ENCODE measurements at regions not wholly inside any gene's neighbourhood (a gene's known extent, or its start where the extent isn't known, plus 50 kb on each side); places are given as distances from the start of the nearest gene placed in this dataset.

DNA sequence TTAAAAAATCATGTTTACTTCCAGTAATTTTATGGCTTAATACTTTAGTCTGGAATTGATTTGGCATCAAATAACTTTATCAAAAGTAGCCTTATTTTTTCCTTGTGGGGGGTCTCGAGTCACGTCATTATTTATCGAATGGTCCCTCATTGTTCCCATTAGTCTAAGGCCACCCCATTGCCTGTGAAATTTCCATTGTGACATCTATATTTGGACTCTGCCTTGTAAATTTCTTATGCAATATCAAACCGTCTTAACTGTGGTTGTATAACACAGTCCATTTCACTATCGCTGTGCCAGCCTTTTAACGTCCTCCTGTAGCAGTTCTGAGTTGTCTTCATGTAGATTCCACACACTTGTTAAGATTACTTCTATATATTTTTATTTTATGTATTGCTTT, 103.9 kb upstream of the RET start:
- DNase-seq (ENCODE audit: low read depth), result no peak

GRCh38 chr10:42973411-42973810, 103.5 kb upstream of the RET start:
- DNase-seq (ENCODE audit: low read depth), result no peak

- no peak for DNase-seq (ENCODE audit: low read depth)
These were observed 102.8 kb upstream of the RET start for GRCh38 chr10:42973870-42974692.

GRCh38 chr10:42974693-42975002, 102.2 kb upstream of the RET start:
- DNase-seq (ENCODE audit: low read depth), result no peak

GRCh38 chr10:42975005-42975493, 101.8 kb upstream of the RET start:
- no peak for DNase-seq (ENCODE audit: low read depth)

DNA sequence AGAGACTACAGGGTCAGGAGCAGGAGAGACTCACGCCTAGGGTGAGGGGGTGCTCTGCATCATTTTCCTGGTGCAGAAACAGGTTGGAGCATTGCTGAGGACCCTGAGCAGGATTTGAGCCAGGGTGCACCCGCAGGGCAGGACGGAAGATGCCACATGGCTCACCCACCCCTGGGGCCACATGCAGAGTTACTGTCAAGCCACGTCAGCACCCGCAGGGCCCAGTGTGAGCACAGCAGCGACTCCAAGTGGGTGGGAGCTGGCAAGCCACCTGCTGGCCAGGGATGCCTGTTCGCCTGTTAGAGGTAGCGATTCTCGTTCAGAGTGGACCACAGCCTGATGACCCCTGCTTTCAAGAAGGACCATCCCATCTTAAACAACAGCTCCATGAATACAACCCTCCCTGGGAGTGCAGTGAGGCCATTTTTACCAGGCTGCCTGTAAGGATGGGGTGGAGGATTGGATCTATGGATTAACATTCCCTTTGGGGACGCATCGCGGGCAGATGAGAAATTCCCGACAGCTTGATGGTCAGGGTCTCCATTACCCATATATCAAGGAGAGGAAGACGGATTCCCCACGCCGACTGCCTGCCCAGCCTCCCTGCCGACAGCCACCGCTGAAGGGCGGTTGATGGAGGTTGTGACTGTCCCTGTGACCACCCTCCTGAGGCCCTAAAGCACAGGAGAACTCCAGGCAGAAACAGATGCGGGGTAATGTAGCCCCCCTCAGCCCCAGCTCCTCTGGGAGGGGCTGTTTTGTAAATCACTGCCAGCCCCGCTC, 101.1 kb upstream of the RET start:
- DNase-seq (ENCODE audit: low read depth), result peak; percentile 7

- no peak for DNase-seq (ENCODE audit: low read depth)
These were observed 100.4 kb upstream of the RET start for GRCh38 chr10:42976351-42977031.

GRCh38 chr10:42977032-42977416, 99.8 kb upstream of the RET start:
- DNase-seq (ENCODE audit: low read depth), result no peak

GRCh38 chr10:42979181-42979580, 97.7 kb upstream of the RET start:
- no peak for DNase-seq (ENCODE audit: low read depth)

DNA sequence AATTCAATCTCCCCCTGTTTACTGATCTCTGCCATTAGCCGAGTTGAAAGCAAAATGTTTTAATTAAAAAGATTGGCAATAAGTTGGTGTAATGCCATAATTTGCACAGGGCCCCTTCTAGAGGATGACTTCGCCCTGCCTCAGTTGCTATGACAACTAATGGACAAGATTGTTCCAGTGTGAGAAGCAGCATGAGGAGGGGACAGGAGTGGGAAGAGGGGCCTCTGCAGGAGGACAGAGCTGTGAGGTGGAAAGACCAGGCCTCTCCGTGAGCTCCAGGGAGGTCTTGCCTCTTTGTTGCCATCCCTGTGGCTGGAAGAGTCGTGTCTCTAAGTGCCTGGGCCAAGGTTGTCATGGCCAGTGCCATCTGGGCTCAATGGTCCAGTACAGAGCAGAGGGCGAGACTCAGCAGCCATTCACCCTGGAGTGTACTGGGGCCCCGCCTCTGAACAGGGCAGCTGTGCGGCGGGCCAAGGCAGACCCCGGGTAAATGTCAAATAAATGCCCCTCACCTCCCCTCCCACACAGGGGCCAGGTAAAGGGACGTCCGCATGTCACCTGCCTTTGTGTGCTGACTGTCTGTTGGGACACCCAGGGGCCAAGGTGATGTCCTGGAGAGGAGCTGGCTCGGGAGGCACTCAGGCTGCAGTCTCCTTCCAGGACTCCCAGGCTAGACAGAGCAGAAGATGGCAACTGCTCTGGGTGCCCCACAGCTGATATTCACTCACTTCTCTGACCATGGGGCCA, 97.0 kb upstream of the RET start:
- DNase-seq (ENCODE audit: low read depth), result no peak

DNA sequence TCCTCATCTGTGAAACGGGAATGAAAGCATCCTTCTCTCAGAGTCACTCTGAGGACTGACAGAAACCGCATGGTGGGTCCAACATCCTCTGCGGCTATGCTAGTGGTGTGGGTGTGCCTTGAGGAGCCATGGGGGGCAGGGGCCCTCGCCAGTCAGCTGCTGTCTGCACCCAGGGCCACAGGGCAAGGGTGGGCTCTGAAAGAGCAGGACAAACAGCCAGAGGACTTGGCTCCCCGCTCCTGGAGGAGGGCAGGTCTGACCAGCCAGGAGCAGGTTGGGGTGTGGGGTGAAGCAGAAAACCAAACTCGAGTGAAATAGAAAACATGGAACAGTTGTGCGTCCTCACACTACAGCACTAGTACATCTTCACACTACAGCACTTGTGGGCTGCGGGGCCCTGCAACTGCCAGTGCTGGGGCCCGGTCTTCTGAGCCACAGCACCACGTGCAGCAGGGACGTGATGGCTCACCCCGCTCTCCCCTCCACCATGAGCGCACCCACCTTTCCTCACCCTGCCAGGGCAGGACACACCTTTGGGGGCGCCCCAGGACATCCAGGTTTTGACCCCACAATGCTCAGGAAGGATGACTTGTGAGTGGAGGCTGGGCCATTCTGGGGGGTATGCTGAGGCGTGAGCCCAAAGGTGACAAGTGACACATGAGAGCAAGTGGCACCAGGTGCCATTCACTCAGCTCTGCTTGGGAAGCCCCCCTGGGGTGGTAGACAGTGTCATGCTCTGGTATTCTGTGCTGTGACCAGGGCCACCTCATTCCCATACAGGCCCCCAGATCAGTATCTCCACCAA, 96.1 kb upstream of the RET start:
- no peak for DNase-seq (ENCODE audit: low read depth)

GRCh38 chr10:42981358-42982236, 95.3 kb upstream of the RET start:
- no peak for DNase-seq (ENCODE audit: low read depth)

DNA sequence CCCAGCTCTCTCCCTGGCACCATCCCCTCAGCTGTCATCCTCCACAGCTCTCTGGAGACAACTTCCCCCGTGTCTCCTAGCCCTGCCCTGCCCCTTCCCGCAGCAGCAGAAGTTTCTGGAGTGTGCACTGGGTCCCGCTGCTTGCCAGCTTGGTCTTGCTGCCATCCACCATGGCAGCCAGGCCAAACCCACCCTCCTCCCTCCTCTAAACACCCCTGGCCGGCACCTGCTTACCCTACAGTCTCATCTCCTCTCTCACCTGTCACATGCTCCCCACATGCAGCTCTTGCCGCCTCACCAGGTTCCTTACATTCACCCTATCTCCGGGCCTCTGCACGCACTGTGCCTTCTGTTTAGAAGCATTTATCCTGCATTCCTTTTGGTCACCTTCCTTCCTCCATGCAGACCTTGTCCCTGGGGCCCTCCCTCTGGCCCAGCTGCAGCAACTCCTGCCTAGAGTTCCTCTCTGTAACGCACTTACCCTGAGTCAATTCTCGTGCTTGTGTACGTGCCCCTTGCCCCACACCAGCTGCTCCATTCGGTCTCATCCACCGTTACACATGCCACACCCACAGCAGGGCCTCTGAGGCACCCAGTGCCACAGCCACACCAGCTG, 93.9 kb upstream of the RET start:
- DNase-seq (ENCODE audit: low read depth), result no peak

- no peak for DNase-seq (ENCODE audit: low read depth)
These were observed 93.3 kb upstream of the RET start for GRCh38 chr10:42983591-42983990.

- DNase-seq (ENCODE audit: low read depth), result no peak
These were observed 92.7 kb upstream of the RET start for GRCh38 chr10:42984035-42984610.

DNA sequence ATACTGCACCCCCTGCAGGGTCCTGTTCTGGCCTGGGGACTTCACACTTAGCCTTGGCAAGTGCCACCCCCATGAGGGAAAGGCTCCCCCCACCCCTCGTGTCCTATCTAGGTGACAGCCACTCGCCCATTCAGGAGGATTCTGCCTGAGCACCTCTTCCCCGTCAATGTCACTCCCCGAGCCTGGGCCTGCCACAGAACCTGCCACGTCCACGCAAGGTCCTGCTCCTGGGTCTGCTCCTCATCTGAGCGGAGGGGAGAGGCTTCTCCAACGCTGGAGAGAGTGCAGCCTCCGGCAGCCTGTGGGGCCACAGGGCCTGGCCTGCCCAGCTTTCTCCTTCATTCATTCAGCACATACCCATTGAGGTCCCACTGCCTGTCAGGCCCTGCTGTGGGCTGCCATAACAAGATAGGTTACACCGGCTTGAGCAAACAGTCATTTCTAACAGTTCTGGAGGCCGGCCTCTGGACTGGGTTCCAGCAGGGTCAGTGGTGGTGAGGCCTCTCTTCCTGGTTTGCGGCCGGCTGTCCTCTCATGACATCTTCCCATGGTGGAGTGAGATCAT, 92.0 kb upstream of the RET start:
- no peak for DNase-seq (ENCODE audit: low read depth)

GRCh38 chr10:42985436-42986316, 91.2 kb upstream of the RET start:
- no peak for DNase-seq (ENCODE audit: low read depth)

- DNase-seq (ENCODE audit: low read depth), result peak; percentile 15
These were observed 90.2 kb upstream of the RET start for GRCh38 chr10:42986633-42987032.
